ENCODE measurements at regions not wholly inside any gene's neighbourhood (a gene's known extent, or its start where the extent isn't known, plus 50 kb on each side); places are given as distances from the start of the nearest gene placed in this dataset.
"Not testable (repeated sequence)": the region's sequence is repeated elsewhere in the genome, so short reads cannot be mapped to it uniquely, and the experiment has no call there.

- no peak overlapping the region for H3K4me3 ChIP-seq (ENCODE audit: low read depth, low read length)
- TF ChIP-seq CTCF (IDR thresholded peaks at IDR 0.05; ENCODE audit: borderline replicate concordance, insufficient read depth, low read depth, low read length) = no peak
Measured at GRCh38 chr7:81478664-81479063, 291.2 kb downstream of the HGF start.

GRCh38 chr7:81478201-81478600, 291.6 kb downstream of the HGF start:
- not testable (repeated sequence) for H3K4me3 ChIP-seq (ENCODE audit: low read depth, low read length)

GRCh38 chr7:81473236-81473635, 296.6 kb downstream of the HGF start:
- no peak for TF ChIP-seq CTCF (IDR thresholded peaks at IDR 0.05; ENCODE audit: borderline replicate concordance, insufficient read depth, low read depth, low read length)
- no peak overlapping the region for H3K4me3 ChIP-seq (ENCODE audit: low read depth, low read length)

- H3K4me3 ChIP-seq (ENCODE audit: low read depth, low read length) = no peak overlapping the region
- TF ChIP-seq CTCF (IDR thresholded peaks at IDR 0.05; ENCODE audit: borderline replicate concordance, insufficient read depth, low read depth, low read length) = no peak
Measured at GRCh38 chr7:81470724-81471379, 299.0 kb downstream of the HGF start.

- TF ChIP-seq CTCF (IDR thresholded peaks at IDR 0.05; ENCODE audit: borderline replicate concordance, insufficient read depth, low read depth, low read length) = peak; percentile 51; the same call in 1 of the 2 replicates
Measured at GRCh38 chr7:81469869-81470723, 299.8 kb downstream of the HGF start.

GRCh38 chr7:81469153-81469868, 300.5 kb downstream of the HGF start:
- H3K4me3 ChIP-seq (ENCODE audit: low read depth, low read length) = no peak overlapping the region
- TF ChIP-seq CTCF (IDR thresholded peaks at IDR 0.05; ENCODE audit: borderline replicate concordance, insufficient read depth, low read depth, low read length) = no peak

More at GRCh38 chr7:81469869-81470723, 299.8 kb downstream of the HGF start:
- no peak overlapping the region for H3K4me3 ChIP-seq (ENCODE audit: low read depth, low read length)

GRCh38 chr7:81468526-81468925, 301.3 kb downstream of the HGF start:
- no peak for TF ChIP-seq CTCF (IDR thresholded peaks at IDR 0.05; ENCODE audit: borderline replicate concordance, insufficient read depth, low read depth, low read length)
- H3K4me3 ChIP-seq (ENCODE audit: low read depth, low read length) = no peak overlapping the region

Data from GM12875 (cell line).